ENCODE measurements at regions not wholly inside any gene's neighbourhood (a gene's known extent, or its start where the extent isn't known, plus 50 kb on each side); places are given as distances from the start of the nearest gene placed in this dataset.

- Histone ChIP-seq H3K9me3 (ENCODE audit: insufficient read depth, low read depth, low read length) (no peaks in the 10 kb centered on the region), H3K4me1 (ENCODE audit: insufficient read depth, low read length) (no peaks in the 10 kb centered on the region), H3K27ac (ENCODE audit: low read depth, low read length) (no peak overlapping the region), H3K9ac (ENCODE audit: low read length) (no peak overlapping the region), H3K79me2 (ENCODE audit: insufficient read depth, low read length) (no peaks in the 10 kb centered on the region), H4K20me1 (ENCODE audit: insufficient read depth, low read length) (no peaks in the 10 kb centered on the region), H3K4me3 (ENCODE audit: insufficient read depth, low read depth, low read length) (no peak overlapping the region), H3K27me3 (ENCODE audit: insufficient read depth, low read length) (no peaks in the 10 kb centered on the region), H3K36me3 (ENCODE audit: insufficient read depth, low read length) (no peaks in the 10 kb centered on the region), H3K4me2 (ENCODE audit: low read length) (no peak overlapping the region), H2AFZ (ENCODE audit: low read depth, low read length) (no peak overlapping the region)
- FAIRE-seq (no peak), DNase-seq (ENCODE audit: low read depth) (no peak)
- Mint-ChIP-seq H3K4me3 (ENCODE audit: unreplicated experiment) (no peak overlapping the region), H3K9me3 (ENCODE audit: unreplicated experiment) (no peaks in the 10 kb centered on the region), H3K27ac (ENCODE audit: unreplicated experiment) (no peak overlapping the region), H3K4me1 (ENCODE audit: low read depth, unreplicated experiment) (no peaks in the 10 kb centered on the region), H3K36me3 (ENCODE audit: low read depth, unreplicated experiment) (no peaks in the 10 kb centered on the region), H3K27me3 (ENCODE audit: low read depth, unreplicated experiment) (no peaks in the 10 kb centered on the region)
- TF ChIP-seq CTCF (IDR thresholded peaks at IDR 0.05; ENCODE audit: insufficient read depth, low read depth, low read length), result no peak
- TF ChIP-seq EZH2 (IDR thresholded peaks at IDR 0.05; ENCODE audit: insufficient read depth, low read length), result no peak
Observed at GRCh38 chr10:8731121-8732095, 676.9 kb downstream of the GATA3 start.

GRCh38 chr10:8738987-8739386 is 684.5 kb downstream of the GATA3 start:
- Histone ChIP-seq H3K27ac (ENCODE audit: low read depth, low read length) (no peak overlapping the region), H3K9me3 (ENCODE audit: insufficient read depth, low read depth, low read length) (no peaks in the 10 kb centered on the region), H3K27me3 (ENCODE audit: insufficient read depth, low read length) (no peaks in the 10 kb centered on the region), H3K4me2 (ENCODE audit: low read length) (no peak overlapping the region), H3K4me1 (ENCODE audit: insufficient read depth, low read length) (no peaks in the 10 kb centered on the region), H3K9ac (ENCODE audit: low read length) (no peak overlapping the region), H2AFZ (ENCODE audit: low read depth, low read length) (no peak overlapping the region), H3K36me3 (ENCODE audit: insufficient read depth, low read length) (no peaks in the 10 kb centered on the region), H3K4me3 (ENCODE audit: insufficient read depth, low read depth, low read length) (no peak overlapping the region), H4K20me1 (ENCODE audit: insufficient read depth, low read length) (no peaks in the 10 kb centered on the region), H3K79me2 (ENCODE audit: insufficient read depth, low read length) (no peaks in the 10 kb centered on the region)
- Mint-ChIP-seq H3K27ac (ENCODE audit: unreplicated experiment) (no peak overlapping the region), H3K4me3 (ENCODE audit: unreplicated experiment) (no peak overlapping the region), H3K9me3 (ENCODE audit: unreplicated experiment) (no peaks in the 10 kb centered on the region), H3K4me1 (ENCODE audit: low read depth, unreplicated experiment) (no peaks in the 10 kb centered on the region), H3K36me3 (ENCODE audit: low read depth, unreplicated experiment) (no peaks in the 10 kb centered on the region), H3K27me3 (ENCODE audit: low read depth, unreplicated experiment) (no peaks in the 10 kb centered on the region)
- TF ChIP-seq CTCF (IDR thresholded peaks at IDR 0.05; ENCODE audit: insufficient read depth, low read depth, low read length) (no peak), EZH2 (IDR thresholded peaks at IDR 0.05; ENCODE audit: insufficient read depth, low read length) (no peak)
- DNase-seq (ENCODE audit: low read depth), result no peak
- no peak for FAIRE-seq
